Islet precursor cell (in vitro differentiated cells): ENCODE measurements at regions not wholly inside any gene's neighbourhood (a gene's known extent, or its start where the extent isn't known, plus 50 kb on each side); places are given as distances from the start of the nearest gene placed in this dataset.

Experiments
- DNase-seq: peaks from one replicate; pipeline ENCODE4 v3.0.0-alpha.2; 2018

- DNase-seq = no peak
Observed at GRCh38 chr4:37126051-37126450, 118.5 kb upstream of the NWD2 start.

DNA sequence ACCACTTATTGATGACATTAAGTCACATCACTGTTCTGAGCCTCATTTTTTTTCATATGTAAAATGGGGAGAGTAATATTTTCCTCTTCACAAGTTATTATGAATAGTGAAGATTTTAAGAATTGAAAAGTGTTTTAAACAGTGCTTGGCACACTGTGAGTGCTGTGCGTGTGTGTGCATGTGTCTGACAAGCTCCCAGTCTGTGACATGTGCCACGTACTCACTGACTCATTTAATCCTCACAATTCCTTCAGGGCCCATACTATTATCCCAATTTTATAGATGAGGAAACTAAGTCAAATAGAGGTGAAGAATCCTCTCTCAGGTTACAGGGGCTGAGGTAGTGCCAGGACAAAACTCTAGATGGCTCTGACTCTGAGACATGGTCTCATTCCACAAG, 114.1 kb upstream of the NWD2 start:
- no peak for DNase-seq

DNA sequence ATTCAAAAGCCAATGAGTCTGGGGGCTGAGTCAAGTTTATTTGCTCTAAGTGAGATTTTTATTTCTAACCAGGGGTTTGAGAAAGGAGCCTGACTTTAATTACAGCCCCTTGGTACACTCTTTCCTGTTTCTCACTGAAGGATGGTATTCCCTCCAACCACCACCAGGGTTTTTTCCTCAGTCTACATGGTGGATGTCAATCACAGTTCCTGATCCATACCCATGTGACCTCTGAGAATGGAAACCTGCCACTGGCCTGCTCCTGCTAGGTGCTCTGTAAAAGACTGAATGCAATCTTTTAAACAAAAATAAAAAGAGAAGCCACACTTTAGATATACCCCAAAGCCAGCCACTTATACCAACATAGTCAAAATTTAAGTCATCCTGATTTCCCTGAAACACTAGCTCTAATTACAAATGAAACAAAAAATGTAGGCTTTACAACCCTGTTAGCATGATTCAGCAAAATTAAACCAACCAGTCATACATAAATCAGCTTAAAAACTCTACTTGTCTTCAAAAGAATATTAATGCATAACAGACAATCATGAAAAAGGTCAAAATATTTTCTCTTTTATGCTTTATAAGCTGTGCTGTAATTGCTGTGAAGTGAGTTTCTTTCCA, 112.1 kb upstream of the NWD2 start:
- no peak for DNase-seq

DNA sequence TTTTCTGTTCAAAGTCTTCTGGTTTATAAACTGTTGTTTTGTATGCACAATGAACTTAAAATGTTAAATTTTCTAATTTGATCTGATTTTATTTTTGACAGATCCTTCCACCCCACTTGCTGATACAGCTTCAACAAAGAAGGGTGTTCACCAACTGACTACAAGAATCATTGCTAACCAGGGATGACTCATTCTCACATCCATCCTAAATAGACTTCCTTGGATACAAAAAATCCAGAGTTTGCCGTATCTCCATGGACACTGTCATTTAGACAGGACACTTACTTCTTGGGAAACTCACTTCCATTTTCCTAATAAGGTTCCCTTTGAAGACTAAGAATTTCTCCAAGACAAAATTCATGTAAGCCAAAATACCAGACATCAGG, 111.6 kb upstream of the NWD2 start:
- no peak for DNase-seq

DNA sequence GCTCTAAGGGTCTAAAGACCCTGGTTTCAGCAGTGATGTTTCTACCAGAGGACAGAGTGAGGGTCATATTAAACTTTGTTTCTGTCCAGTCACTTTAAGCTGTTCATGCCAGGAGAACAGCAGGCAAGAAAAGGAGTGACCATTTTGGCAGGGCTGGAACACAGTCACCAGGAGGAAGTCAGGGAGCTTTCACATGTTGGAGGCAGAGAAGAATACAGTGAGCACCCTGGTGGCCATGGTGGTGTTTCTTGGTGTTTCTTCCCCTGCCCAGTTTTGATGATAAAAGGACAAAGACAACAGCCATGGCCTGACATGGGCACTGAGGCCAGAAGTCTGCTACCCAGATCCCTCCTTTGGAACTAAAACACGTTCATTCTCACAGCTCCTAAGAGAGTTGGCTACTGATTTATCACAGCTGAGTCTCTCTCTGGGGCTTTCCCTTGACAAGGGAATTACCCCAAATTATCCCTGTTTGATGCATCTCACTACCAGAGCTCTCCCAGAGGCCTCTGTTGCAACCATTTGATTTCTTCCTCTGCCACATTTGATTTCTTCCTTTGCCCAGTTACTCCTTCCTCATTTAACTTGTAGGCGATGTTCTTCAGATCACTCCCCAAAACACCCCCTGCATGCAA, 106.4 kb upstream of the NWD2 start:
- no peak for DNase-seq

- no peak for DNase-seq
Observed at GRCh38 chr4:37138789-37139188, 105.8 kb upstream of the NWD2 start.

DNA sequence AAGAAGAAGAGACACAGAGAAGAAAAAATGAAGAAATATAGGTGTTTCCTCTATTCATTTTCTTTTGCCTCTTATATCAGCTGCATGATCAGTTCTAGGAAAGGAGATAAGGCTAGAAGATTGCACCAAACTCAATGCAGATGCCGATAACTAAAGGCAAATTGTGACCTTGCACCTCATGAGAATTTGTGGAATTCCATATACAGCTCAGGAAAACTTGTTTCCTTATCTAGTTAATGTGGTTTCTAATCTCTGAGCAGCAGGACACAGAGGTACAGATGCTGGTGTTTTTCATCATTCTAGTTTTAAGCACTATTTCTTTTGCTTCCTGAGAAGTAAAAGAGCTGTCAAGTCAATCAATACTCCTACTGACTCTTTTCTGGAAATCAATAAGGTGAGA, 104.6 kb upstream of the NWD2 start:
- no peak for DNase-seq

- no peak for DNase-seq
Observed at GRCh38 chr4:37146260-37146659, 98.3 kb upstream of the NWD2 start.

DNA sequence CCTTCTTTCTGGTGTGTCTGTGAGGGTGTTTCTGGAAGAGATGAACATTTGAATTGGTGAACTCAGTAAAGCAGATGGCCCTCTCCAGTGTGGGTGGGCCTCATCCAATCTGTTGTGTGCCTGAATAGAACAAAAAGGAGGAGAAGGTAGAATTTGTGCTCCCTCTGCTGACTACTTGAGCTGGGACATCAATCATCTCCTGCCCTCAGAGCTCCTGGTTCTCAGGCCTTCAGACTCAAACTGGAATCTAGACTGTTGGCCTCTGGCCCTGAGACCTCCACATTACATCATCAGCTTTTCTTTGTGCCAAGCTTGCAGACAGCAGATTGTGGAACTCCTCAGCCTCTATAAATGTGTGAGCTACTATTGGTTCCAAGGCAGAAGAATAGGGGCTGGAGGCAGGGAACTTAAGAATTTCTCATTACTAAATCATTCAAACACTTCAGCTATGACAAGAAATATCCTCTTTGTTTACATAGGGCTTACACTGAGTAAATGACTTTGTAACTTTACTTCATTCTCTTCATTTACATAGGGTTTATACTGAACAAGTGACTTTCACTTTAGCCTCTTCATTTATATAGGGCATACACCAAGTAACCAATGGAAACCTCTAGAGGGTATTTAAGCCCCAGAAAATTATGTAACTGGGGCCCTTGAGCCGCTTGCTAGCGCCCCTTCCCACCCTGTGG, 86.9 kb upstream of the NWD2 start:
- no peak for DNase-seq

GRCh38 chr4:37160653-37161052, 83.9 kb upstream of the NWD2 start:
- no peak for DNase-seq

GRCh38 chr4:37165844-37166243, 78.7 kb upstream of the NWD2 start:
- no peak for DNase-seq

- DNase-seq = no peak
Observed at GRCh38 chr4:37169956-37170355, 74.6 kb upstream of the NWD2 start.

GRCh38 chr4:37188100-37188499, 56.4 kb upstream of the NWD2 start:
- no peak for DNase-seq
